ENCODE measurements at regions not wholly inside any gene's neighbourhood (a gene's known extent, or its start where the extent isn't known, plus 50 kb on each side); places are given as distances from the start of the nearest gene placed in this dataset.
"Not testable (repeated sequence)": the region's sequence is repeated elsewhere in the genome, so short reads cannot be mapped to it uniquely, and the experiment has no call there.

GRCh38 chr6:102773636-102774035, 1380.1 kb downstream of the GRIK2 start:
- H3K4me1 ChIP-seq = no peaks in the 10 kb centered on the region
- TF ChIP-seq CTCF (IDR thresholded peaks at IDR 0.05; ENCODE audit: borderline replicate concordance) = no peak
- intact Hi-C loops (cut with micrococcal nuclease) = no loop called here
- H3K36me3 ChIP-seq = no peaks in the 10 kb centered on the region
- no peak overlapping the region for H3K27ac ChIP-seq (replicated peaks)
- H3K27me3 ChIP-seq (ENCODE audit: low read depth) = no peaks in the 10 kb centered on the region
- no peak overlapping the region for H3K4me3 ChIP-seq
- H3K9me3 ChIP-seq (replicated peaks) = peaks cover 20% of the 10 kb centered on the region
- no peak for DNase-seq

- H3K27ac ChIP-seq (replicated peaks) = no peak overlapping the region
- H3K36me3 ChIP-seq = no peaks in the 10 kb centered on the region
- no peak for TF ChIP-seq CTCF (IDR thresholded peaks at IDR 0.05; ENCODE audit: borderline replicate concordance)
- DNase-seq = no peak
- H3K9me3 ChIP-seq (replicated peaks) = peaks cover 24% of the 10 kb centered on the region
- no peaks in the 10 kb centered on the region for H3K27me3 ChIP-seq (ENCODE audit: low read depth)
- no peak overlapping the region for H3K4me3 ChIP-seq
- intact Hi-C loops (cut with micrococcal nuclease) = no loop called here
- H3K4me1 ChIP-seq = no peaks in the 10 kb centered on the region
These were observed 1373.5 kb downstream of the GRIK2 start for GRCh38 chr6:102766963-102767362.

GRCh38 chr6:102764317-102764716, 1370.8 kb downstream of the GRIK2 start:
- no peak for TF ChIP-seq CTCF (IDR thresholded peaks at IDR 0.05; ENCODE audit: borderline replicate concordance)
- intact Hi-C loops (cut with micrococcal nuclease) = no loop called here

GRCh38 chr6:102763891-102764290, 1370.4 kb downstream of the GRIK2 start:
- H3K27me3 ChIP-seq (ENCODE audit: low read depth) = no peaks in the 10 kb centered on the region
- intact Hi-C loops (cut with micrococcal nuclease) = no loop called here
- no peak for DNase-seq
- H3K27ac ChIP-seq (replicated peaks) = no peak overlapping the region
- no peak overlapping the region for H3K4me3 ChIP-seq
- no peaks in the 10 kb centered on the region for H3K36me3 ChIP-seq
- H3K9me3 ChIP-seq (replicated peaks) = peaks cover 11% of the 10 kb centered on the region
- TF ChIP-seq CTCF (IDR thresholded peaks at IDR 0.05; ENCODE audit: borderline replicate concordance) = no peak
- H3K4me1 ChIP-seq = no peaks in the 10 kb centered on the region

More at GRCh38 chr6:102764317-102764716, 1370.8 kb downstream of the GRIK2 start:
- Histone ChIP-seq H3K4me3 (no peak overlapping the region), H3K9me3 (replicated peaks) (peaks cover 14% of the 10 kb centered on the region), H3K27ac (replicated peaks) (no peak overlapping the region), H3K27me3 (ENCODE audit: low read depth) (no peaks in the 10 kb centered on the region), H3K36me3 (no peaks in the 10 kb centered on the region), H3K4me1 (no peaks in the 10 kb centered on the region)
- no peak for DNase-seq

- TF ChIP-seq CTCF (IDR thresholded peaks at IDR 0.05; ENCODE audit: borderline replicate concordance) = no peak
- peaks cover 5% of the 10 kb centered on the region for H3K9me3 ChIP-seq (replicated peaks)
- H3K4me1 ChIP-seq = no peaks in the 10 kb centered on the region
- no peak overlapping the region for H3K4me3 ChIP-seq
- DNase-seq = no peak
- H3K27ac ChIP-seq (replicated peaks) = no peak overlapping the region
- H3K36me3 ChIP-seq = no peaks in the 10 kb centered on the region
- no peaks in the 10 kb centered on the region for H3K27me3 ChIP-seq (ENCODE audit: low read depth)
- intact Hi-C loops (cut with micrococcal nuclease) = no loop called here
These were observed 1368.4 kb downstream of the GRIK2 start for GRCh38 chr6:102761872-102762271.

- no peaks in the 10 kb centered on the region for H3K4me1 ChIP-seq
- TF ChIP-seq CTCF (IDR thresholded peaks at IDR 0.05; ENCODE audit: borderline replicate concordance) = no peak
- no peak for DNase-seq
- H3K27me3 ChIP-seq (ENCODE audit: low read depth) = no peaks in the 10 kb centered on the region
- no peaks in the 10 kb centered on the region for H3K36me3 ChIP-seq
- intact Hi-C loops (cut with micrococcal nuclease) = no loop called here
- no peak overlapping the region for H3K4me3 ChIP-seq
- H3K27ac ChIP-seq (replicated peaks) = no peak overlapping the region
- H3K9me3 ChIP-seq (replicated peaks) = peaks cover 5% of the 10 kb centered on the region
These were observed 1365.9 kb downstream of the GRIK2 start for GRCh38 chr6:102759415-102759814.

GRCh38 chr6:102758536-102758935, 1365.0 kb downstream of the GRIK2 start:
- DNase-seq; H3K4me1 ChIP-seq; H3K27me3 ChIP-seq (ENCODE audit: low read depth); H3K9me3 ChIP-seq (replicated peaks); H3K27ac ChIP-seq (replicated peaks); intact Hi-C loops (cut with micrococcal nuclease); H3K36me3 ChIP-seq; H3K4me3 ChIP-seq: not testable (repeated sequence)

Measured in left ventricle myocardium inferior (tissue), 1 donor.